Transverse colon (tissue), 3 donors: ENCODE measurements at regions not wholly inside any gene's neighbourhood (a gene's known extent, or its start where the extent isn't known, plus 50 kb on each side); places are given as distances from the start of the nearest gene placed in this dataset.

Experiments
- EP300 ChIP-seq: sonication (generic); formaldehyde crosslinking; IDR thresholded peaks from one replicate; pipeline ENCODE4 v1.6.1; 2017; ENCODE audit warnings: antibody characterized with exemption, low read depth
- POLR2A ChIP-seq: fragments of 450-650 bp; IDR thresholded peaks from one replicate; pipeline ENCODE4 v1.6.1; 2016; ENCODE audit warnings: antibody characterized with exemption, mild to moderate bottlenecking, moderate library complexity
- TF ChIP-seq, protein P1 (sequence below), 5 experiments: fragments of 200-600 bp in 3 of 5; fragments of 450-650 bp in 2 of 5; sonication (generic) in 3 of 5; IDR thresholded peaks; 1 replicate in 2 of 5; 2 replicates in 3 of 5; pipeline ENCODE4 v1.5.1; 2016 to 2017; ENCODE audit warnings: antibody characterized with exemption in 5 of 5, inconsistent platforms in 3 of 5, mild to moderate bottlenecking in 2 of 5, moderate library complexity in 1 of 5

DNA sequence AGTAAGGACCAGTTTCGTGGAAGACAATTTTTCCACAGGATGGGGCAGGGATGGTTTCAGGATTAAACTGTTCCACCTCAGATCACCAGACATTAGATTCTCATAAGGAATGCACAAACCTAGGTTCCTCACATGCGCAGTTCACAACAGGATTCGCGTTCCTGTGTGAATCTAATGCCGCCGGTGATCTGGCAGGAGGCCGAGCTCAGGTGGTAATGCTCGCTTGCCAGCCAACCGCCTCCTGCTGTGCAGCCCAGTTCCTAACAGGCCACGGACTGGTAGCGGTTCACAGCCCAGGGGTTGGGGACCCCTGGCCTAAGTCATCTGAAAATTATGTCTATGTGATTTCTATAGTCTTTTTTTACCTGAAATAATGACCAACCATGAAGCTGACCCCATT is 217.5 kb downstream of the TMEM200A start:
- TF ChIP-seq, protein P1, sequence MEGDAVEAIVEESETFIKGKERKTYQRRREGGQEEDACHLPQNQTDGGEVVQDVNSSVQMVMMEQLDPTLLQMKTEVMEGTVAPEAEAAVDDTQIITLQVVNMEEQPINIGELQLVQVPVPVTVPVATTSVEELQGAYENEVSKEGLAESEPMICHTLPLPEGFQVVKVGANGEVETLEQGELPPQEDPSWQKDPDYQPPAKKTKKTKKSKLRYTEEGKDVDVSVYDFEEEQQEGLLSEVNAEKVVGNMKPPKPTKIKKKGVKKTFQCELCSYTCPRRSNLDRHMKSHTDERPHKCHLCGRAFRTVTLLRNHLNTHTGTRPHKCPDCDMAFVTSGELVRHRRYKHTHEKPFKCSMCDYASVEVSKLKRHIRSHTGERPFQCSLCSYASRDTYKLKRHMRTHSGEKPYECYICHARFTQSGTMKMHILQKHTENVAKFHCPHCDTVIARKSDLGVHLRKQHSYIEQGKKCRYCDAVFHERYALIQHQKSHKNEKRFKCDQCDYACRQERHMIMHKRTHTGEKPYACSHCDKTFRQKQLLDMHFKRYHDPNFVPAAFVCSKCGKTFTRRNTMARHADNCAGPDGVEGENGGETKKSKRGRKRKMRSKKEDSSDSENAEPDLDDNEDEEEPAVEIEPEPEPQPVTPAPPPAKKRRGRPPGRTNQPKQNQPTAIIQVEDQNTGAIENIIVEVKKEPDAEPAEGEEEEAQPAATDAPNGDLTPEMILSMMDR (IDR thresholded peaks at IDR 0.05) = no peak
- no peak for TF ChIP-seq POLR2A
- TF ChIP-seq EP300 = no peak
